Immature natural killer cell (primary cell): ENCODE measurements at regions not wholly inside any gene's neighbourhood (a gene's known extent, or its start where the extent isn't known, plus 50 kb on each side); places are given as distances from the start of the nearest gene placed in this dataset.

Source experiments
- DNase-seq, 3 donors: peaks; one replicate each; pipeline ENCODE4 v3.0.0; 2022; ENCODE audit warnings: mixed read lengths in 1 of 3
- H3K27ac Mint-ChIP-seq, 6 donors: one replicate each; pipeline ENCODE4 v1.8.0; 2020; ENCODE audit warnings: mixed read lengths in 6 of 6, mild to moderate bottlenecking in 5 of 6, inconsistent platforms in 4 of 6, moderate library complexity in 3 of 6
- H3K27me3 Mint-ChIP-seq, 3 donors: one replicate each; pipeline ENCODE4 v1.8.0; 2020 to 2021; ENCODE audit warnings: low read depth in 3 of 3, mild to moderate bottlenecking in 3 of 3, mixed read lengths in 3 of 3, moderate library complexity in 3 of 3, inconsistent platforms in 1 of 3
- H3K36me3 Mint-ChIP-seq, 3 donors: one replicate each; pipeline ENCODE4 v1.8.0; 2020; ENCODE audit warnings: mixed read lengths in 3 of 3, inconsistent platforms in 2 of 3, mild to moderate bottlenecking in 2 of 3
- H3K4me1 Mint-ChIP-seq, 2 donors: one replicate each; pipeline ENCODE4 v1.8.0; 2020; ENCODE audit warnings: inconsistent platforms in 2 of 2, mild to moderate bottlenecking in 2 of 2, mixed read lengths in 2 of 2, moderate library complexity in 1 of 2
- H3K4me3 Mint-ChIP-seq, 5 donors: one replicate each; pipeline ENCODE4 v1.8.0; 2020; ENCODE audit warnings: mild to moderate bottlenecking in 5 of 5, mixed read lengths in 5 of 5, inconsistent platforms in 3 of 5, moderate library complexity in 3 of 5
- H3K9me3 Mint-ChIP-seq, 6 donors: one replicate each; pipeline ENCODE4 v1.8.0; 2020; ENCODE audit warnings: mild to moderate bottlenecking in 6 of 6, mixed read lengths in 6 of 6, inconsistent platforms in 4 of 6, moderate library complexity in 3 of 6

DNA sequence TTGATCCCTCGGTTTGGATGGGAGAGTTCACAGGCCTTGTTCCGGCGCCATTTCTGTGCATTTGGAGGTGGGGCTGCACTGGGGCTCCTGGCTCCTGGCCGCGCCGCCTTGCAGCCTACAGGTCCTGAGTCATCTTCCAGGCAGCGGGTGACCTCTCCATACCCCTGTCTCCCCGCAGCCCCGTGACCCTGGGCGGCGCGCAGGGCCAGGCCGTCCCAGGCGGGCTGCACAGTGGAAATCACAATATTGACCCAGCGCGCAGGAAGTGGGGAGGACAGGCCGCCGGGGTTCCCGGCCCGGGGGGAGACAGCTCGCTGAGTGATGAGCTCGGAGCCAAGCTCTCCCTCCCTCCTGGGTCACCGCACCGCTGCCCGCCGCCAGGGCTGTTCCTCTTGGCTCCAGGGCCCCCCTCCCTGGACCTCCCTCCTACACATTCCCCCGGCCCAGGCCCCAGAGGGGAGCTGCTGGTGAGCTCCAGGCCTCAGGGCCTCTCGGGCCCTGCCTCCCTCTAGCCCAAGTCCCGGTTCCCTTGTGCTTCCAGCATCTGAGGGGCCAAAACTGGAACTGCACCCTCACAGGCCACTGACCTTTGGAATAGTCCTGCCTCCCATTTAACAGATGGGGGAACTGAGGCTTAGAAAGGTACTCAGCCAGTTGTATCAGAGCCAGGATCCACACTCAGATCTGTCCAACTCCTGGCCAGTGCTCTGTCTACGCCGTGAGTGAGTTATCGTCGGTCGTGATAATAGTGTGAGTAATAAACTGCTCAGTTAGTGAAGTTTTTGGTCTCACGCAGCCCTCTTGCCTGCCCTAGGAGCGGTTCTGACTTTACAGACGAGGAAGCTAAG, 142.9 kb upstream of the WNT4 start:
- H3K36me3 Mint-ChIP-seq, result no peaks in the 10 kb centered on the region
- no peak overlapping the region for H3K4me3 Mint-ChIP-seq
- no peaks in the 10 kb centered on the region for H3K4me1 Mint-ChIP-seq
- H3K27me3 Mint-ChIP-seq, result peaks cover 0 to 5% (median 4%) of the 10 kb centered on the region in 3 donors
- H3K27ac Mint-ChIP-seq, result no peak overlapping the region
- DNase-seq, result no peak
- H3K9me3 Mint-ChIP-seq, result no peaks in the 10 kb centered on the region

DNA sequence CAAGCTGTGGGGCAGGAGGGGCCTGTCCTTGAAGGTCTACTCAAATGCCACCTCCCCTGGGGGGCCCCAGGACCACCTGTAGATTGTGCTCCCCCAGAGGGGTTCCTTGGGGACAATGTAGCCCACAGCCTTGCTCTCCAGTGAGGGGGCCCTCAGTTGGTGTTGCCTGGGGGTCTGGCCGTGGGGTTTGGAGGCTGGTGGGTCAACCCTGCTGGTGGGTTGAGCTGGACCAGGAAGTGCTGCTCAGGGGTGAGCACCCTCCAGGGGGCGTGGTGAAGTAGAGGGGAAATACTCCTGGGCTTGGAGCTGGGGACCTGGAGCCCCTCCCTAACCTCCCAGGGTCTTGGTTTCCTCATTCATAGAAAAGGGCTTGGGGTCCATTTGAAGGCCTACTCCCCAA, 143.6 kb upstream of the WNT4 start:
- Mint-ChIP-seq H3K4me3 (no peak overlapping the region), H3K27ac (no peak overlapping the region), H3K4me1 (no peaks in the 10 kb centered on the region), H3K27me3 (peaks cover 0 to 5% (median 4%) of the 10 kb centered on the region in 3 donors), H3K9me3 (no peaks in the 10 kb centered on the region), H3K36me3 (no peaks in the 10 kb centered on the region)
- DNase-seq, result no peak

DNA sequence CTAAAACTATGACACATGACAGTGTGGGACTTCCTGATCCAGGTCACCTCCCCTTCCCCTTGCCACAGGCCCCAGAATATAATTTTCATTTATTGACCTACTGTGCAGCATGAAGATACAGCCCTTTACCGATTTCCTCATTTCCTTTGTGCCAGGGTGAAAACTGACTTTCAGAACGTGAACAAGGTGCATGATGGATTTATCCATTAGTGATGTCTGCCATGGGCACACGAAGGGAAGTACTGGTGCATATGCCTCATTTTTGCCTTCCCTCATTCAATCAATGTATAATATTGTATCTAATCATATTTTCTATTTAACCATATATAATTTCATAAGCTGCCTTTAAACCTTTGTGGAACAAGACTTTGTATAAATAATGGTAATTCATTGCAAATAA, 144.4 kb upstream of the WNT4 start:
- Mint-ChIP-seq H3K36me3 (no peaks in the 10 kb centered on the region), H3K27me3 (peaks cover 0 to 7% (median 4%) of the 10 kb centered on the region in 3 donors), H3K9me3 (no peaks in the 10 kb centered on the region), H3K27ac (no peak overlapping the region), H3K4me3 (no peak overlapping the region), H3K4me1 (no peaks in the 10 kb centered on the region)
- DNase-seq, result no peak

DNA sequence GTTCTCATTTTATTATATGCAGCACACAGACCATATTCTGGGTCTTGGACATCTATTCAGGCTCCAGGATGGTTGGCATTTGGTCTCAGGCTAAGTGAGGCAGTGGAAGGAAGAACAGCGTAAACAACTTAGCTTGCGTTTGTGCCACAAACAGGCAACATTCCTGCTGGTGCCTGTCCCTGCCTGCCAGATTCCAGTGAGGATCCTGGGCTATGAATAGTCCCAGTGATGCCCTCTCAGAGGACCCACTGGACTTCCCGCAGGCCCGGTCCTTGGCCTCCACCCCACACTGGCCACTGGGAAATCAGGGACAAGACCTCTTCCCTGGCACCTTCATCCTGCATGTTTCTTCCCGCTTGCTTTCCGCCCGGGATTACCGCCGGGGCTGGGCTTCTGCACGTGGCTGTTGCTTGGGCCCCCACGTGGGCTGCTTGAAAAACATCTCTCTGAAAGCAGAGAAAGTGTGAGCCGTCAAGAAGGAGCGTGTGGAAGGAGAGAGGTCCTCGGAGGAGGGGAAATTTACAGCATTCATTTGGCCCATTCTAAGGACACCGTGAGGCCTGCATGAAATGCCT, 145.1 kb upstream of the WNT4 start:
- Mint-ChIP-seq H3K27me3 (peaks cover 0 to 10% (median 4%) of the 10 kb centered on the region in 3 donors), H3K9me3 (no peaks in the 10 kb centered on the region), H3K4me3 (no peak overlapping the region), H3K36me3 (no peaks in the 10 kb centered on the region), H3K27ac (no peak overlapping the region), H3K4me1 (no peaks in the 10 kb centered on the region)
- no peak for DNase-seq

DNA sequence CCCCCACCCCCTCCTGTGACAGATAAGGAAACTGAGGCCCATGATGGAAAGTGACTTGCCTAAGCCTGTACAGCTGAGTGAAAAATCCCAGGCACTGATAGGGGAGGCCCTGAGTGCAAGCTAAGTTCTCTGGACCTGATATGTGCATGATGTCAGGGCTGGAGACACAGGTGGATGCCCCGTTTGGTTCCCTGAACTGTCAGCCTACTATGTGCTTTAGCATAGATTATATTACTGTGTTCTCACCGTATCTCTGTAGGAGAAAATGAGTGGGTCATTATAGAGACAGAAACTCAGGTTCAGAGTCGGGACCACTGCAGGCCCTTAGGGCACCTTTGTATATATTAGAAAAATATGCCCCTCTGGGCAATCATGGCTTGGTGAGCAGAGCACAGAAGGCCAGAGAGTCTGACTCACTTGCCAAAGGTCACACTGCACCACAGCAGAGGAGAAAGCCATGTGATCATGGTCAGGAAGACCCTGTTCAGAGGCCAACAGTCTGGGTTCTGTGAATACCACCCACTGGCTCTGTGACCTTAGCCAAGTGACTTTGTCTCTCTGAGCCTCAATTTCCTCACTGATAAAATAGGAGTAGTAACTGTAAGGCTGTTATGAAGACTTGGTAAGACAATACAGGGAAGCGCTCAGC, 145.8 kb upstream of the WNT4 start:
- H3K4me3 Mint-ChIP-seq, result no peak overlapping the region
- H3K4me1 Mint-ChIP-seq, result no peaks in the 10 kb centered on the region
- DNase-seq, result no peak
- no peaks in the 10 kb centered on the region for H3K9me3 Mint-ChIP-seq
- peaks cover 2 to 13% (median 4%) of the 10 kb centered on the region in 3 donors for H3K27me3 Mint-ChIP-seq
- H3K36me3 Mint-ChIP-seq, result no peaks in the 10 kb centered on the region
- H3K27ac Mint-ChIP-seq, result no peak overlapping the region

DNA sequence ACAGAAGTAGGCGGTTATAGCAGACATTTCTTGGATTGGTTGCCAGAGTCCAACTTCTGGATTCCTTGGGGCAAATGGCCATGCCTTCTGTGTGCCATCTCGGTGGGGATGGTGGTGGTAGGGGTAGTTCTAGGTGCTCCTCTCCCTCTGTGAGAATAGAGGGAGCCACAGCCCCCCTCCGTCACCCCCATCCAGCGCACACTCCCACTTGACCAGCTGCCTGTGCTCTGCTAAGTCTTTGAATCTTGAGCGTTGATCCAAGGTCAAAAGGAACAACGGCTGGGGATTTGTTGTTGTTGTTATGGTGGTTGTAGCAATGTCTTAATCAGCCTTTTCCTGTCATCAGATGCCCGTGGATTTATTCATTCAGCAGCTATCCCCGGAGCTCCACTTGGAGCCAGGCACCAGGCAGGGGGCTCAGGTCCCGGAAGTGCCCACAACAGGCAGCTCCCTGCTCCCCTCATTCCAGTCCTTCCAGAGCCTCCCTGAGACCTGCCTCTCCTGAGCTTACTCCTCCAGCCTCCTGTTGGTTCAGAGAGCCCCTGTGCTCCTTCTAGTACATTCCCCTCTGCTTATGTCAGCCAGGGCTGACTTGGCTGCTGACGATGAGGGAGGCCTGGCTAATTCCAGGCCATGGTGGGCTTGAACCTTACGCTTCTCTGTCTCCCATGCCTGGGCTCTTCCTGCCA, 146.6 kb upstream of the WNT4 start:
- Mint-ChIP-seq H3K4me3 (no peak overlapping the region), H3K27me3 (peaks cover 2 to 15% (median 5%) of the 10 kb centered on the region in 3 donors), H3K36me3 (no peaks in the 10 kb centered on the region), H3K27ac (no peak overlapping the region), H3K4me1 (no peaks in the 10 kb centered on the region), H3K9me3 (no peaks in the 10 kb centered on the region)
- no peak for DNase-seq

DNA sequence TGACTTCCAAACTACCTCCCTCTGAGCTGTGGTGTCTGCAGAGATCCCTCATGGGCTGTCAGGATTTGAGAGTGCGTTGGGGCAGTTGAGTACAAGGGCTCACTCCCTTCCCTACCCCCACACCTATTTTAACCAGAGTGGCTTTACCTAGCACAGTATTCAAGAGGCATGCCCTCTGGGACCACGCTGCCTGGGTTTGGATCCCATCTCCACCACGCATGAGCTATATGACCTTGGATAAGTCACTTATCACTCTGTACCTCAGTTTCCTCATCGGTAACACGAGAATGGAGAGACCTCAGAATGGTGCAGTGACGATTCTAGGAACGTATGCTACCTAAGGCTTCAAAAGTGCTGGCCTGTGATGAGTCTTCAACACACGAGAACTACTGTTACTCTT, 147.3 kb upstream of the WNT4 start:
- Mint-ChIP-seq H3K9me3 (no peaks in the 10 kb centered on the region), H3K27ac (no peak overlapping the region), H3K4me3 (no peak overlapping the region), H3K4me1 (no peaks in the 10 kb centered on the region), H3K27me3 (peaks cover 2 to 15% (median 4%) of the 10 kb centered on the region in 3 donors), H3K36me3 (no peaks in the 10 kb centered on the region)
- no peak for DNase-seq

DNA sequence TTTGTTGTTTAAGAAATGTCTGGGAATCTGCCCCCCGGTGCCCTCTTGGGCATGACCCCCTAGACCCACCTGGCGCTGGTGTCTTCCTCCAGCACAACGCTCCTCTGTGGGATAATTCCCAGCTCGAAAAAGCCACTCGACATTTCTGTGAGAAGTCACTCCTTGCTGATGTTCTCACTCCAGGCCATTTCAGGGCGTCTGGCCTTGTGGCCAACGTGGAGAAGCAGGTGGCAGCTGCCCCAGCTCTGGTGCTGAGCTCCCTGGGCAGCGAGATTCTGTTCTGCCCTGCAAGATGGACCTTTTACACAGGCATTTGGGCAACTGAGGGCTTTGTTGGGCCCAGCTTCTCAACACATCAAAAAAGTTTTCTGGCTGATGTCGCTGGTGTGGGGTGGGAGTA, 147.7 kb upstream of the WNT4 start:
- H3K27me3 Mint-ChIP-seq, result peaks cover 2 to 18% (median 4%) of the 10 kb centered on the region in 3 donors
- H3K4me3 Mint-ChIP-seq, result no peak overlapping the region
- H3K27ac Mint-ChIP-seq, result no peak overlapping the region
- no peaks in the 10 kb centered on the region for H3K4me1 Mint-ChIP-seq
- no peaks in the 10 kb centered on the region for H3K9me3 Mint-ChIP-seq
- DNase-seq, result no peak
- no peaks in the 10 kb centered on the region for H3K36me3 Mint-ChIP-seq

DNA sequence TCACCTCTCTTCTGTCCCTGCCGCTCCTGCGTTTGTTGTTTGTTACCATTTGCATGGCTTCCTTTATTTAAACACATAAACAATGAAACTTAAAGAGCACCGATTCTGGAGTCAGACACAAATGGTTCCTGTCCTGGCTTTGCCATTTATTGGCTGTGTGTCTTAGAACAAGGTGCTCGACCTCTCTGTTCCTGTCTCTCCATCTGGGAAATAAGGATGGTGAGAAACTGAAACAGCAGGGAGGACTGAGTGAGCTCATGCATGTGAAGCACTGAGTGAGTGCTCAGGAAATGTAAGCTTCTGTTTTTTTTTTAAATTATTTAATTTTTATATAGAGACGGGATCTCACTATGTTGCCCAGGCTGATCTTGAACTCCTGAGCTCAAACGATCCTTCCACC, 148.2 kb upstream of the WNT4 start:
- Mint-ChIP-seq H3K9me3 (no peaks in the 10 kb centered on the region), H3K27me3 (peaks cover 3 to 22% (median 4%) of the 10 kb centered on the region in 3 donors)

DNA sequence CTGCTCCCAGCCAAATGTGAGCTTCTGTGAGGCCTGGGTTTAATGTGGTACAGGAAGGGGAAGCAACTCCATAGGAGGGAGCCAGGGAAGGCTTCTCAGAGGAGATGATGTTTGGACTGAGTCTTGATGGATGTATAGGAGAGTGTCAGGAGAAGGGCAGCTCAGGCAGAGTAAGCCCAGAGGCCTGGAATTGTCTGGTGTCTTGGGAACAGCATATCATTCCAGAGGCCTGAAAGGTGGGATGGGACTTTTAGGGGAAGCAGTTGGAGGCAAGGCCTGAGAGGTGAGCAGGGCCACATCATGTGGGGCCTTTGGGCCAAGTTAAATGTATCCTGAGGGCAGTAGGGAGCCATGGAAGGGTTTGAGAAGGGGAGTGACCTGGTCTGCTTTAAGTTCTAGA, 148.6 kb upstream of the WNT4 start:
- H3K9me3 Mint-ChIP-seq, result no peaks in the 10 kb centered on the region
- H3K27me3 Mint-ChIP-seq, result peaks cover 4 to 24% (median 6%) of the 10 kb centered on the region in 3 donors
- no peaks in the 10 kb centered on the region for H3K36me3 Mint-ChIP-seq
- DNase-seq, result no peak
- no peak overlapping the region for H3K4me3 Mint-ChIP-seq
- peak overlapping the region in 1 of 6 donors; percentile 55 for H3K27ac Mint-ChIP-seq
- no peaks in the 10 kb centered on the region for H3K4me1 Mint-ChIP-seq

More for the DNA sequence above, 148.2 kb upstream of the WNT4 start:
- DNase-seq, result no peak
- H3K27ac Mint-ChIP-seq, result no peak overlapping the region
- no peaks in the 10 kb centered on the region for H3K36me3 Mint-ChIP-seq
- H3K4me3 Mint-ChIP-seq, result no peak overlapping the region
- H3K4me1 Mint-ChIP-seq, result no peaks in the 10 kb centered on the region

DNA sequence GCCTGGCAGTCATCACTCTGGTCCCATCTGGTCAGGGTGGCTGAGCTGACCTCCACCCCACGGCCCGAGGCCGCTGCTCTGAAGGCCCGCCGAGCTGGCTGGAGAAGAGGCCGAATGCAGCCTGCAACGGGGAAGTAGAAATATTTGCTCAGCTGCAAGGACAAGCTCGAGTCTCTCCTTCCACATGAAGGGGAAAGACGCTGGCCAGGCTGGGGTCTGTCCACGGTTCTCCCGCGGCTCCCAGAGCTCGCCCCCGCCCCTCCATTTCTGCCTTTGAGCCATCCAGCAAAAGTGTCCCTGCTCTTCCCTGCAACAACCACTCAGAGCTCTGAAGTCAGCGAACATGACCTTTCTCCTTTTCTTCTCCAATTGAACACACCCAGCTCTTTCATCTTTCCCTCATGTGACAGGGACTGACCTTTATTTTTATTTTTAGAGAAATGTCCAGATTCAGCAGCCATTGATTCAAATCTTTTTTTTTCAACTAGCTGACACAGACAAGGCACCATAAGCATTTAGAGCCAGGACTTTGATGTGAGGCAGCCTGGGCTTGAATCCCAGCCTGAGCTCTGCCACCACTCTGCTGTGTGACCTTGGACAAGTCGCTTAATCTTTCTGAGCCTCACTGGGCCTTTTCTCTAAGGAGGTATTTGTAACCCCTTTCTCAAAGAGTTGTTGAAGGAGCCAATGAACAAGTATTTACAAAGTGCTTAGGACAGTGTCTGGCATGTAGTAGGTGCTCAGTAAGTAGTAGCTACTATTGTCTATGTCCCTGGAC, 149.3 kb upstream of the WNT4 start:
- Mint-ChIP-seq H3K27ac (no peak overlapping the region), H3K36me3 (no peaks in the 10 kb centered on the region), H3K9me3 (no peaks in the 10 kb centered on the region), H3K4me3 (no peak overlapping the region), H3K4me1 (no peaks in the 10 kb centered on the region), H3K27me3 (peaks cover 4 to 22% (median 6%) of the 10 kb centered on the region in 3 donors)
- DNase-seq, result no peak

DNA sequence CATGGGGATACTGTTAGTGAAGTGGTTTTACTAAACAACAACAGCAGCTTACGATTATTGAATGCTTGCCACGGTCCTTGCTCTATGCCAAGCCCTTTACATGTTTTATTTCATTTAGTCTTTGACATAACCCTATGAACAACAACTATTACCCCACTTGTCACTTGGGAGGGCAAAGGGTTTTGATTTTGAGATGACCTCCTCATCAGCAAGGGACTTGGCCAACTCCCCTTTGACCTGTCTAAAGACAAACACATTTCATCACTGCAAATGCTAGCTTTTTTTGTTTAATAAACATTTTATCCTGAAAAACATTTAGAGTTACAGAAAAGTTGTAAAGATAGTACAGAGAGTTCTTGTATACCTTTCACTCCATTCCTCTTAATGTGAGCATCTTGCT, 152.5 kb upstream of the WNT4 start:
- peaks cover 8 to 31% (median 16%) of the 10 kb centered on the region in 3 donors for H3K27me3 Mint-ChIP-seq

DNA sequence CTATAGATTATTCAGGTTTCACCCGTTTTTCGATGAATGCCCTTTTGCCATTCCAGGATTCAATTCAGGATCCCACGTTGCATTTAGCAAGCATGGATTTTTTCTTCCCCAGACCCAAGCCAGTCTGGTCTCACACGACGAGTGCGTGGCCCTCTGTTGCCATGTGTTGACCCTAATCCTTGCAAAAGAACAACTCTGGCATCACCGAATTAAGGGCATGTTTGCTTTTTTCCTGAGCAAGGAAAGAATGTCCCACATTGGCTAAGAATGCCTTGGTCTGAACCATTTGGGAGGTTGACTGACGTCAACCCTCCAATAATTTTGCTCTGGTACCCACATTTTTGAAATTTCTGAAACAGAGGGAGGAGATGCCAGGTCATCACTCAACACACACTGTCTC, 153.0 kb upstream of the WNT4 start:
- Mint-ChIP-seq H3K9me3 (no peaks in the 10 kb centered on the region), H3K27me3 (peaks cover 8 to 31% (median 16%) of the 10 kb centered on the region in 3 donors), H3K4me3 (no peak overlapping the region), H3K4me1 (no peaks in the 10 kb centered on the region), H3K27ac (no peak overlapping the region), H3K36me3 (no peaks in the 10 kb centered on the region)
- DNase-seq, result no peak

More for the DNA sequence above, 152.5 kb upstream of the WNT4 start:
- Mint-ChIP-seq H3K27ac (no peak overlapping the region), H3K9me3 (no peaks in the 10 kb centered on the region), H3K4me3 (no peak overlapping the region), H3K4me1 (no peaks in the 10 kb centered on the region), H3K36me3 (no peaks in the 10 kb centered on the region)
- DNase-seq, result no peak
